ENCODE measurements at regions not wholly inside any gene's neighbourhood (a gene's known extent, or its start where the extent isn't known, plus 50 kb on each side); places are given as distances from the start of the nearest gene placed in this dataset.

GRCh38 chr11:130604606-130605005 lies 156.2 kb downstream of the ADAMTS15 start:
- no peaks in the 10 kb centered on the region for H3K36me3 ChIP-seq (ENCODE audit: control insufficient read depth in 4 of 4, insufficient read depth in 3 of 4, low read depth in 1 of 4, low read length in 3 of 4)
- H3K9ac ChIP-seq (ENCODE audit: low read depth in 1 of 2, low read length in 2 of 2): no peak overlapping the region
- no peak overlapping the region for H3K4me3 ChIP-seq (ENCODE audit: low read depth in 1 of 3, low read length in 3 of 3)
- peaks cover 0 to 1% (median 0%) of the 10 kb centered on the region in 4 donors for H3K9me3 ChIP-seq (ENCODE audit: control insufficient read depth in 4 of 4, low read length in 3 of 4)
- no peak for TF ChIP-seq ATF3 (IDR thresholded peaks at IDR 0.05)
- H3K4me1 ChIP-seq (ENCODE audit: control insufficient read depth in 4 of 4, insufficient read depth in 4 of 4, low read length in 3 of 4): no peaks in the 10 kb centered on the region
- H3K27ac ChIP-seq (ENCODE audit: low read depth in 1 of 2, low read length in 2 of 2): no peak overlapping the region
- no peak for DNase-seq (ENCODE audit: low spot score)
- H3K27me3 ChIP-seq (ENCODE audit: control insufficient read depth in 4 of 4, insufficient read depth in 4 of 4, low read length in 3 of 4): peaks cover 0 to 5% (median 0%) of the 10 kb centered on the region in 4 donors
- 57% methylated on average over 1 of the region's 1 CpG for WGBS

- no peaks in the 10 kb centered on the region for H3K4me1 ChIP-seq (ENCODE audit: control insufficient read depth in 4 of 4, insufficient read depth in 4 of 4, low read length in 3 of 4)
- TF ChIP-seq NR2F2 (IDR thresholded peaks at IDR 0.05) (no peak), GABPA (IDR thresholded peaks at IDR 0.05 in 1 of 2, conservative IDR thresholded peaks at IDR 0.05 in 1 of 2) (no peak), HNF4G (IDR thresholded peaks at IDR 0.05) (no peak), SP1 (IDR thresholded peaks at IDR 0.05) (no peak), RXRA (IDR thresholded peaks at IDR 0.05) (no peak), FOXA2 (IDR thresholded peaks at IDR 0.05) (no peak), REST (IDR thresholded peaks at IDR 0.05) (no peak), ZBTB33 (IDR thresholded peaks at IDR 0.05) (no peak), MAX (IDR thresholded peaks at IDR 0.05) (no peak), EGR1 (IDR thresholded peaks at IDR 0.05; ENCODE audit: low read depth in 2 of 2) (no peak), CTCF (IDR thresholded peaks at IDR 0.05; ENCODE audit: low read depth, low read length, missing input control) (no peak), JUND (IDR thresholded peaks at IDR 0.05) (no peak), TAF1 (conservative IDR thresholded peaks at IDR 0.05) (no peak), ATF3 (IDR thresholded peaks at IDR 0.05) (no peak), RAD21 (IDR thresholded peaks at IDR 0.05) (no peak), YY1 (IDR thresholded peaks at IDR 0.05) (no peak), HNF4A (conservative IDR thresholded peaks at IDR 0.05) (no peak), FOXA1 (IDR thresholded peaks at IDR 0.05) (no peak)
- DNase-seq (ENCODE audit: low spot score): no peak
- no peaks in the 10 kb centered on the region for H3K36me3 ChIP-seq (ENCODE audit: control insufficient read depth in 4 of 4, insufficient read depth in 3 of 4, low read depth in 1 of 4, low read length in 3 of 4)
- H3K27me3 ChIP-seq (ENCODE audit: control insufficient read depth in 4 of 4, insufficient read depth in 4 of 4, low read length in 3 of 4): peaks cover 0 to 5% (median 0%) of the 10 kb centered on the region in 4 donors
- H3K9ac ChIP-seq (ENCODE audit: low read depth in 1 of 2, low read length in 2 of 2): no peak overlapping the region
- no peak overlapping the region for H3K4me3 ChIP-seq (ENCODE audit: low read depth in 1 of 3, low read length in 3 of 3)
- no peak overlapping the region for H3K27ac ChIP-seq (ENCODE audit: low read depth in 1 of 2, low read length in 2 of 2)
- 75% methylated on average over 4 of the region's 4 CpGs for WGBS
- peaks cover 0 to 1% (median 0%) of the 10 kb centered on the region in 4 donors for H3K9me3 ChIP-seq (ENCODE audit: control insufficient read depth in 4 of 4, low read length in 3 of 4)
Measured at GRCh38 chr11:130606178-130606577, 157.7 kb downstream of the ADAMTS15 start.
